Right lobe of liver (tissue), 4 donors: ENCODE measurements at regions not wholly inside any gene's neighbourhood (a gene's known extent, or its start where the extent isn't known, plus 50 kb on each side); places are given as distances from the start of the nearest gene placed in this dataset.

Experiments
- POLR2A ChIP-seq: fragments of 450-650 bp; IDR thresholded peaks from one replicate; pipeline ENCODE4 v1.6.1; 2017; ENCODE audit warnings: antibody characterized with exemption, mild to moderate bottlenecking
- TF ChIP-seq, protein P1 (sequence below), 4 donors: fragments of 200-600 bp in 3 of 4; fragments of 450-650 bp in 1 of 4; IDR thresholded peaks; one replicate each; pipeline versions ENCODE4 v1.5.1 to v1.8.0; 2016 to 2022; ENCODE audit warnings: antibody characterized with exemption in 4 of 4, mild to moderate bottlenecking in 2 of 4
- donor health status: DM: no; HTN: no; CAD: no.
- donor health status: DM: no; HTN: no; CAD: no.
- donor health status: DM: no; HTN: yes; CAD: no.

DNA sequence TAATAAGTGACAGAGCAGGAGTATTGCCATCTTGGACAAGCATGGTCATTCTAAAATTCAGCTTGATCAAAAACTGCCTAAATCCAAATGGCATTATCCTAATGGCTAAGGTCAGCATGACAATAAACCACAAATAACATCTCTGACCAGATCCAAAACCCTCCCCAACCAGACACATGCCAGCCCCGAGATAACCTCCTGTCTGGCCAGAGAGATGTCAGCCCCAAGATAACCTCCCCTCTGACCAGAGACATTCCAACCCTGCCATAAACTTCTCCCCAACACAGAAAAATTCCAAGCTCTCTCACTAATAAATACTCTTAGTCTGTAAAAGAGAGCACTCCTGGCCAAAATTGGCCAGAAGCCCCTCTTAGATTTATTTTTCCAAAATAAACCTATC, 470.5 kb upstream of the UBE2E2 start:
- TF ChIP-seq POLR2A: no peak
- TF ChIP-seq, protein P1, sequence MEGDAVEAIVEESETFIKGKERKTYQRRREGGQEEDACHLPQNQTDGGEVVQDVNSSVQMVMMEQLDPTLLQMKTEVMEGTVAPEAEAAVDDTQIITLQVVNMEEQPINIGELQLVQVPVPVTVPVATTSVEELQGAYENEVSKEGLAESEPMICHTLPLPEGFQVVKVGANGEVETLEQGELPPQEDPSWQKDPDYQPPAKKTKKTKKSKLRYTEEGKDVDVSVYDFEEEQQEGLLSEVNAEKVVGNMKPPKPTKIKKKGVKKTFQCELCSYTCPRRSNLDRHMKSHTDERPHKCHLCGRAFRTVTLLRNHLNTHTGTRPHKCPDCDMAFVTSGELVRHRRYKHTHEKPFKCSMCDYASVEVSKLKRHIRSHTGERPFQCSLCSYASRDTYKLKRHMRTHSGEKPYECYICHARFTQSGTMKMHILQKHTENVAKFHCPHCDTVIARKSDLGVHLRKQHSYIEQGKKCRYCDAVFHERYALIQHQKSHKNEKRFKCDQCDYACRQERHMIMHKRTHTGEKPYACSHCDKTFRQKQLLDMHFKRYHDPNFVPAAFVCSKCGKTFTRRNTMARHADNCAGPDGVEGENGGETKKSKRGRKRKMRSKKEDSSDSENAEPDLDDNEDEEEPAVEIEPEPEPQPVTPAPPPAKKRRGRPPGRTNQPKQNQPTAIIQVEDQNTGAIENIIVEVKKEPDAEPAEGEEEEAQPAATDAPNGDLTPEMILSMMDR (IDR thresholded peaks at IDR 0.05): no peak
